Loucy (cell line): ENCODE measurements at regions not wholly inside any gene's neighbourhood (a gene's known extent, or its start where the extent isn't known, plus 50 kb on each side); places are given as distances from the start of the nearest gene placed in this dataset.

Source experiments
- CTCF ChIP-seq: fragments of 200-600 bp; sonication (generic); conservative IDR thresholded peaks from 2 replicates; pipeline ENCODE4 v1.5.1; 2014; ENCODE audit warnings: mild to moderate bottlenecking, antibody characterized with exemption, low read length
- EZH2phosphoT487 ChIP-seq: fragments of 200-600 bp; IDR thresholded peaks from 2 replicates; pipeline ENCODE4 v1.6.1; 2018; ENCODE audit warnings: antibody characterized with exemption, mild to moderate bottlenecking, moderate library complexity, borderline replicate concordance

GRCh38 chr12:58156697-58157096 lies 215.3 kb downstream of the ATP23 start:
- TF ChIP-seq CTCF = no peak
- TF ChIP-seq EZH2phosphoT487 = no peak
